ENCODE measurements at regions not wholly inside any gene's neighbourhood (a gene's known extent, or its start where the extent isn't known, plus 50 kb on each side); places are given as distances from the start of the nearest gene placed in this dataset.

- POLR2A ChIA-PET: no interaction called here
These were observed 92.7 kb downstream of the ADRA2C start for GRCh38 chr4:3858765-3859388.

DNA sequence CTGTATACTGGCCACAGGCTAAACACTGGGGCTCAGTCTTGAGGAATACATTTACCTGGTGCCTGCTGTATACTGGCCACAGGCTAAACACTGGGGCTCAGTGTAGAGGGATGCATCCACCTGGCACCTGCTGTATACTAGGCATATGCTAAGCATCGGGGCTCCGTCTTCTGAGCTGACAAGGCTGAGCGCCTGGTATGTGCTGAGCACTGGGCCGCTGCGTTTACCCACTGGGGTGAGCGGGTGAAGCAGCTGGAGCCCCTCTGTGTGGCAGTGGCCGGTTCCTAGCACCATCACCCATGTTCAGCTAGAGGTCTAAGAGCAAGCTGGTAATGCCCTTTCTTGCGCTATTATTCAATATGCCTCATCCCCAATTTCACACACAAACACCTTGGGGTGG lies 93.4 kb downstream of the ADRA2C start:
- Histone ChIP-seq H3K36me3 (ENCODE audit: insufficient read depth, low read length) (no peaks in the 10 kb centered on the region), H3K4me2 (ENCODE audit: low read length) (no peak overlapping the region), H3K79me2 (ENCODE audit: insufficient read depth, low read depth, low read length) (no peaks in the 10 kb centered on the region), H3K4me3 (ENCODE audit: low read depth, low read length, poor library complexity, severe bottlenecking) (no peak overlapping the region), H2AFZ (ENCODE audit: low read length) (no peak overlapping the region), H3K4me1 (ENCODE audit: insufficient read depth, low read length, poor library complexity, severe bottlenecking) (no peaks in the 10 kb centered on the region), H3K9me3 (ENCODE audit: low read length) (no peaks in the 10 kb centered on the region), H4K20me1 (ENCODE audit: insufficient read depth, low read length) (no peaks in the 10 kb centered on the region), H3K9me2 (ENCODE audit: insufficient read depth, low read length) (no peaks in the 10 kb centered on the region), H3K27ac (ENCODE audit: low read depth, low read length, poor library complexity, severe bottlenecking) (no peak overlapping the region)
- ChIA-PET POLR2A (no interaction called here), CTCF (ENCODE audit: unreplicated experiment) (no interaction called here)
- TF ChIP-seq CTCF (conservative IDR thresholded peaks at IDR 0.05; ENCODE audit: low read length): no peak
- DNase-seq (ENCODE audit: low spot score): no peak
- intact Hi-C loops (cut with micrococcal nuclease; ENCODE audit: unreplicated experiment): no loop called here
- BruUV-seq (replicated peaks): no TSS peak

More at GRCh38 chr4:3858765-3859388, 92.7 kb downstream of the ADRA2C start:
- no peak for DNase-seq (ENCODE audit: low spot score)
- H3K9me2 ChIP-seq (ENCODE audit: insufficient read depth, low read length): no peaks in the 10 kb centered on the region
- H3K79me2 ChIP-seq (ENCODE audit: insufficient read depth, low read depth, low read length): no peaks in the 10 kb centered on the region
- H4K20me1 ChIP-seq (ENCODE audit: insufficient read depth, low read length): no peaks in the 10 kb centered on the region
- CTCF ChIA-PET (ENCODE audit: unreplicated experiment): no interaction called here
- no peak overlapping the region for H3K27ac ChIP-seq (ENCODE audit: low read depth, low read length, poor library complexity, severe bottlenecking)
- no peaks in the 10 kb centered on the region for H3K36me3 ChIP-seq (ENCODE audit: insufficient read depth, low read length)
- H3K9me3 ChIP-seq (ENCODE audit: low read length): no peaks in the 10 kb centered on the region
- H3K4me1 ChIP-seq (ENCODE audit: insufficient read depth, low read length, poor library complexity, severe bottlenecking): no peaks in the 10 kb centered on the region
- intact Hi-C loops (cut with micrococcal nuclease; ENCODE audit: unreplicated experiment): no loop called here
- H3K4me2 ChIP-seq (ENCODE audit: low read length): no peak overlapping the region
- TF ChIP-seq EZH2phosphoT487 (IDR thresholded peaks at IDR 0.05; ENCODE audit: borderline replicate concordance, low read depth, low read length) (no peak), CTCF (conservative IDR thresholded peaks at IDR 0.05; ENCODE audit: low read length) (no peak)
- H2AFZ ChIP-seq (ENCODE audit: low read length): no peak overlapping the region
- no peak overlapping the region for H3K4me3 ChIP-seq (ENCODE audit: low read depth, low read length, poor library complexity, severe bottlenecking)
- BruUV-seq (replicated peaks): no TSS peak

GRCh38 chr4:3860061-3860912 lies 94.1 kb downstream of the ADRA2C start:
- CTCF ChIA-PET (ENCODE audit: unreplicated experiment): no interaction called here
- POLR2A ChIA-PET: no interaction called here
- no peak for DNase-seq (ENCODE audit: low spot score)
- no peaks in the 10 kb centered on the region for H3K79me2 ChIP-seq (ENCODE audit: insufficient read depth, low read depth, low read length)
- no peaks in the 10 kb centered on the region for H3K36me3 ChIP-seq (ENCODE audit: insufficient read depth, low read length)
- H3K9me2 ChIP-seq (ENCODE audit: insufficient read depth, low read length): no peaks in the 10 kb centered on the region
- H2AFZ ChIP-seq (ENCODE audit: low read length): no peak overlapping the region
- no TSS peak for BruUV-seq (replicated peaks)
- intact Hi-C loops (cut with micrococcal nuclease; ENCODE audit: unreplicated experiment): no loop called here
- TF ChIP-seq EZH2phosphoT487 (IDR thresholded peaks at IDR 0.05; ENCODE audit: borderline replicate concordance, low read depth, low read length) (no peak), CTCF (conservative IDR thresholded peaks at IDR 0.05; ENCODE audit: low read length) (no peak)
- no peaks in the 10 kb centered on the region for H3K4me1 ChIP-seq (ENCODE audit: insufficient read depth, low read length, poor library complexity, severe bottlenecking)
- H3K4me3 ChIP-seq (ENCODE audit: low read depth, low read length, poor library complexity, severe bottlenecking): no peak overlapping the region
- no peak overlapping the region for H3K27ac ChIP-seq (ENCODE audit: low read depth, low read length, poor library complexity, severe bottlenecking)
- no peak overlapping the region for H3K4me2 ChIP-seq (ENCODE audit: low read length)
- no peaks in the 10 kb centered on the region for H4K20me1 ChIP-seq (ENCODE audit: insufficient read depth, low read length)
- H3K9me3 ChIP-seq (ENCODE audit: low read length): no peaks in the 10 kb centered on the region

Measured in OCI-LY7 (cell line).